DND-41 (cell line): ENCODE measurements at regions not wholly inside any gene's neighbourhood (a gene's known extent, or its start where the extent isn't known, plus 50 kb on each side); places are given as distances from the start of the nearest gene placed in this dataset.
A peak's percentile ranks its signal among the peaks of the same experiment; 100 is the strongest.

Source experiments
- ATAC-seq: fragments of 200-7000 bp; cut with Tn5 transposase; 3 replicates; pipeline ENCODE4 v1.9.1; 2021; ENCODE audit warnings: low read depth; ENCODE audit not compliant: insufficient read depth
- DNase-seq: peaks from one replicate; pipeline ENCODE4 v3.0.0-alpha.2; 2020
- H2AFZ ChIP-seq: 2 replicates; pipeline ENCODE4 v1.6.0; 2012; ENCODE audit warnings: low read depth, low read length
- H3K27ac ChIP-seq: 2 replicates; pipeline ENCODE4 v1.5.1; 2012; ENCODE audit warnings: low read length, inconsistent platforms
- H3K27me3 ChIP-seq: fragments of 200-600 bp; sonication (generic); 2 replicates; pipeline ENCODE4 v1.6.0; 2012; ENCODE audit warnings: low read length, mild to moderate bottlenecking, inconsistent platforms; ENCODE audit not compliant: insufficient read depth, poor library complexity
- H3K36me3 ChIP-seq: 2 replicates; pipeline ENCODE4 v1.5.1; 2012; ENCODE audit warnings: low read length, inconsistent platforms; ENCODE audit not compliant: insufficient read depth
- H3K4me1 ChIP-seq: 2 replicates; pipeline ENCODE4 v1.5.1; 2012; ENCODE audit warnings: mild to moderate bottlenecking, low read length; ENCODE audit not compliant: insufficient read depth
- H3K4me2 ChIP-seq: 2 replicates; pipeline ENCODE4 v1.6.0; 2012; ENCODE audit warnings: mild to moderate bottlenecking, moderate library complexity, low read length, inconsistent platforms; ENCODE audit not compliant: insufficient read depth
- H3K4me3 ChIP-seq, 2 experiments: fragments of 200-600 bp in 1 of 2; shearing (Covaris generic) in 1 of 2; 2 replicates each; pipeline ENCODE4 v1.5.1; 2012 to 2016; ENCODE audit warnings: inconsistent platforms in 2 of 2, low read length in 2 of 2, mild to moderate bottlenecking in 2 of 2, low read depth in 1 of 2, moderate library complexity in 1 of 2
- H3K79me2 ChIP-seq: 2 replicates; pipeline ENCODE4 v1.6.0; 2012; ENCODE audit warnings: low read length, inconsistent platforms; ENCODE audit not compliant: insufficient read depth
- H3K9ac ChIP-seq: 2 replicates; pipeline ENCODE4 v1.6.0; 2012; ENCODE audit warnings: low read depth, mild to moderate bottlenecking, inconsistent platforms, low read length, moderate library complexity
- H3K9me3 ChIP-seq: 2 replicates; pipeline ENCODE4 v1.5.1; 2012; ENCODE audit warnings: low read length, moderate library complexity, mild to moderate bottlenecking, inconsistent platforms; ENCODE audit not compliant: insufficient read depth, severe bottlenecking
- H4K20me1 ChIP-seq: 2 replicates; pipeline ENCODE4 v1.6.0; 2012; ENCODE audit warnings: low read length; ENCODE audit not compliant: insufficient read depth
- EZH2 ChIP-seq: IDR thresholded peaks from 3 replicates; pipeline ENCODE4 v1.6.1; 2012; ENCODE audit warnings: borderline replicate concordance, low read depth, mild to moderate bottlenecking, moderate library complexity, low read length, inconsistent platforms; ENCODE audit not compliant: severe bottlenecking
- TF ChIP-seq, protein P1 (sequence below): IDR thresholded peaks from 2 replicates; pipeline ENCODE4 v1.5.1; 2012; ENCODE audit warnings: borderline replicate concordance, low read length, moderate library complexity, mild to moderate bottlenecking; ENCODE audit not compliant: poor library complexity, severe bottlenecking; ENCODE audit errors: extremely low read depth

DNA sequence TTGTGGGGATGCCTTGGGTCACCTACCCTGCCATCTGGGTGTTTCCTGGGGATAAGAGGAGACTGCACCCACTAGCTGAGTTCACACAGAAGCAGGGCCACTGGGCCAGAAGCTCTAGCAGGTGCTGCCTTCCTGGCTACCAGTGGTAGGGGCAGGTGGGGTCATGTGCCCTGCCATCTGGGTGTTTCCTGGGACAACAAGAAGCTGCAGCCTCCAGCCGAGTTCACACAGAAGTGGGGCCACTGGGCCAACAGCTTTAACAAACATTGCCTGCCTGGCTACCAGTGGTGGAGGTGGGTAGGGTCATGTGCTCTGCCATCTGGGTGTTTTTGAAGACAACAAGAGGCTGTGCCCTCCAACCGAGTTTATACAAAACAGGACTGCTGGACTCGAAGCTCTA is 282.2 kb upstream of the SYT4 start:
- Histone ChIP-seq H3K4me3 (no peak overlapping the region), H3K9ac (no peak overlapping the region), H3K27me3 (no peaks in the 10 kb centered on the region), H2AFZ (no peak overlapping the region), H3K4me1 (no peaks in the 10 kb centered on the region), H3K4me2 (no peak overlapping the region), H3K9me3 (peaks cover 10% of the 10 kb centered on the region), H3K36me3 (no peaks in the 10 kb centered on the region), H3K27ac (no peak overlapping the region), H3K79me2 (no peaks in the 10 kb centered on the region), H4K20me1 (no peaks in the 10 kb centered on the region)
- TF ChIP-seq, protein P1, sequence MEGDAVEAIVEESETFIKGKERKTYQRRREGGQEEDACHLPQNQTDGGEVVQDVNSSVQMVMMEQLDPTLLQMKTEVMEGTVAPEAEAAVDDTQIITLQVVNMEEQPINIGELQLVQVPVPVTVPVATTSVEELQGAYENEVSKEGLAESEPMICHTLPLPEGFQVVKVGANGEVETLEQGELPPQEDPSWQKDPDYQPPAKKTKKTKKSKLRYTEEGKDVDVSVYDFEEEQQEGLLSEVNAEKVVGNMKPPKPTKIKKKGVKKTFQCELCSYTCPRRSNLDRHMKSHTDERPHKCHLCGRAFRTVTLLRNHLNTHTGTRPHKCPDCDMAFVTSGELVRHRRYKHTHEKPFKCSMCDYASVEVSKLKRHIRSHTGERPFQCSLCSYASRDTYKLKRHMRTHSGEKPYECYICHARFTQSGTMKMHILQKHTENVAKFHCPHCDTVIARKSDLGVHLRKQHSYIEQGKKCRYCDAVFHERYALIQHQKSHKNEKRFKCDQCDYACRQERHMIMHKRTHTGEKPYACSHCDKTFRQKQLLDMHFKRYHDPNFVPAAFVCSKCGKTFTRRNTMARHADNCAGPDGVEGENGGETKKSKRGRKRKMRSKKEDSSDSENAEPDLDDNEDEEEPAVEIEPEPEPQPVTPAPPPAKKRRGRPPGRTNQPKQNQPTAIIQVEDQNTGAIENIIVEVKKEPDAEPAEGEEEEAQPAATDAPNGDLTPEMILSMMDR, result no peak
- no peak for TF ChIP-seq EZH2
- no peak for DNase-seq
- ATAC-seq, result no peak

DNA sequence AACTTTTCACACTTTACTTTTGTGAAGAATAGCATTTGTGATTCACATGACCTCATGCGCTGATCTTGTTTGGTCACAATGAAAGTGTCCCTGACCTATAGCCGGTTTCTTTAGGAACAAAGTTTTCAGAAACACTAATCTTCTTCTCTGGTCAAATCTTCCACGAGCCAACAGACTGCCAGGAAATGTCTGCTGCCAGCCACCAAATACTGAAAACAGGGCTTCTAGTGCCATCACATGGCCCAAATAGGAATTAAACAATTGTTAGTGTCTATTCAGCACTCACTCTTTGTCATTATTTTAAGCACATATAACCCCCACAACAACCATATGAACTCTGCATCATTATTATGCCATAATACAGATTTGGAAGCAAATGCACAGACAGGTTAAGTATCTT is 286.5 kb upstream of the SYT4 start:
- Histone ChIP-seq H3K79me2 (no peaks in the 10 kb centered on the region), H3K27ac (no peak overlapping the region), H3K9ac (no peak overlapping the region), H3K9me3 (peaks cover 10% of the 10 kb centered on the region), H4K20me1 (no peaks in the 10 kb centered on the region), H3K4me3 (no peak overlapping the region), H3K27me3 (peaks cover 4% of the 10 kb centered on the region), H3K4me1 (no peaks in the 10 kb centered on the region), H2AFZ (no peak overlapping the region), H3K4me2 (no peak overlapping the region), H3K36me3 (no peaks in the 10 kb centered on the region)
- no peak for TF ChIP-seq EZH2
- TF ChIP-seq, protein P1, result peak; percentile 58
- DNase-seq (no peak), ATAC-seq (peak; percentile 48; the same call in 1 of the 3 replicates)

DNA sequence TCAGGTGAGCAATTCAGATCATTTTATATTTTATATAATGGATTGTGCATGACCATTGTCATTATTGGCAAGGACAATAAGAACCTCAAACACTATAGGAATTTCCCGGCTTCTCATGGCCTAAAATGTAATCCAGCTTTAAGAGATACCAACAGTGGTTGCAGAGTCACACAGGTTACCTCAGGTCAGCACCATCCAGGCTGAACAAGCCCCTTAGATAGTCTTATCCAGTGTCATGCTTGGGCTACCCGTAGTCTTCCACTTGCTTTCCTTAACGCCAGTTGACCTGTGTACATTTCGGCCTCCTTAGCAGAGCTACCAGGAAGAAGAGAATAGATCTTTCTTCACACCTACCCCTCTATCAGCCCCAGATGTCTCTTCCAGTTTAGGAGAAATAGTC is 293.3 kb upstream of the SYT4 start:
- no peak for ATAC-seq
- H3K4me3 ChIP-seq, result no peak overlapping the region
- H3K79me2 ChIP-seq, result no peaks in the 10 kb centered on the region
- DNase-seq, result no peak
- TF ChIP-seq, protein P1, result no peak
- no peak for TF ChIP-seq EZH2
- H2AFZ ChIP-seq, result no peak overlapping the region
- H3K4me2 ChIP-seq, result no peak overlapping the region
- no peaks in the 10 kb centered on the region for H3K9me3 ChIP-seq
- H3K4me1 ChIP-seq, result no peaks in the 10 kb centered on the region
- no peaks in the 10 kb centered on the region for H4K20me1 ChIP-seq
- H3K36me3 ChIP-seq, result no peaks in the 10 kb centered on the region
- H3K9ac ChIP-seq, result no peak overlapping the region
- no peak overlapping the region for H3K27ac ChIP-seq
- H3K27me3 ChIP-seq, result peaks cover 9% of the 10 kb centered on the region

DNA sequence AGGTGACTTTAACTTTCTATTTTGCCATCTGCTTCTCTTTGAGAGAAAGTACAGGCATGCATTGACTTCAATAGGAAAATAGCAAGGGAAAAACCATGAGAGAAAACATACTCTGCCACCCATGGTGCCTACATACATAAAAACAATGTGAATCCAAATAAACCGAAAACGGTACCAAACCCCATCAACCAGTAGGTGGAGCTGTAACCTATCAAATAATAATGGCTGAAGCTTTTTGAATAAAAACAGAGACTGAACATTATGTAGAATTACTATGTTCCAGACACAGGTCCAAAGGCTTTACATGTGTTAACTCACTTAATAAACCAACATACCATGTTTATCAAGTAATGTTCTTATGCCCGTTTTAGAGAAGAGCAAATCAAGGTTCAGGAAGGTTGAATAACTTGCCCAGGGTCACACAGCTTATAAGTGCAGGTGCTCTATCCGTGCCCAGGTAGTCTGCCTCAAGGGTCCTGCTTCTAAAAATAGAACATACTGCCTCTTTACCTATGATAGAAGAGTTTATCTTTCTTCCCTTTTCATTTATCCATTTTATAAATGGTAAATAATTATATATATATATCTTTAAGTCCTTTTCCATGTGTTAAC is 293.9 kb upstream of the SYT4 start:
- Histone ChIP-seq H3K4me2 (no peak overlapping the region), H3K4me3 (no peak overlapping the region), H4K20me1 (no peaks in the 10 kb centered on the region), H3K27me3 (peaks cover 9% of the 10 kb centered on the region), H3K36me3 (no peaks in the 10 kb centered on the region), H3K4me1 (no peaks in the 10 kb centered on the region), H3K79me2 (no peaks in the 10 kb centered on the region), H3K9ac (no peak overlapping the region), H2AFZ (no peak overlapping the region), H3K27ac (no peak overlapping the region), H3K9me3 (no peaks in the 10 kb centered on the region)
- TF ChIP-seq EZH2, result no peak
- TF ChIP-seq, protein P1, result peak; percentile 84
- DNase-seq, result peak; percentile 32
- ATAC-seq, result peak; percentile 67; the same call in 2 of the 3 replicates
